Smooth muscle cell (in vitro differentiated cells): ENCODE measurements at regions not wholly inside any gene's neighbourhood (a gene's known extent, or its start where the extent isn't known, plus 50 kb on each side); places are given as distances from the start of the nearest gene placed in this dataset.

Source experiments
- DNase-seq: peaks from one replicate; lab custom pipeline; 2025; ENCODE audit not compliant: unreplicated experiment; lab: John Stamatoyannopoulos, UW
- H2AFZ ChIP-seq: fragments of 200-600 bp; sonication (generic); 2 replicates; pipeline ENCODE4 v1.6.0; 2016; ENCODE audit warnings: antibody characterized with exemption, low read depth, mild to moderate bottlenecking
- H3F3A ChIP-seq: fragments of 200-600 bp; sonication (generic); 2 replicates; pipeline ENCODE4 v1.6.0; 2017; ENCODE audit warnings: antibody characterized with exemption, low read depth
- H3K27ac ChIP-seq: fragments of 200-600 bp; sonication (generic); 2 replicates; pipeline ENCODE4 v1.5.1; 2016; ENCODE audit warnings: low read depth, mild to moderate bottlenecking
- H3K27me3 ChIP-seq: fragments of 200-600 bp; sonication (generic); 2 replicates; pipeline ENCODE4 v1.6.1; 2016; ENCODE audit warnings: low read depth, mild to moderate bottlenecking
- H3K36me3 ChIP-seq: fragments of 200-600 bp; sonication (generic); 2 replicates; pipeline ENCODE4 v1.5.1; 2016; ENCODE audit warnings: low read depth
- H3K4me1 ChIP-seq: fragments of 200-600 bp; sonication (generic); 2 replicates; pipeline ENCODE4 v1.5.1; 2016; ENCODE audit warnings: low read depth
- H3K4me2 ChIP-seq: fragments of 200-600 bp; sonication (generic); 2 replicates; pipeline ENCODE4 v1.6.0; 2016; ENCODE audit warnings: mild to moderate bottlenecking
- H3K4me3 ChIP-seq: fragments of 200-600 bp; sonication (generic); 2 replicates; pipeline ENCODE4 v1.5.1; 2016; ENCODE audit warnings: mild to moderate bottlenecking
- H3K79me2 ChIP-seq: fragments of 200-600 bp; sonication (generic); 2 replicates; pipeline ENCODE4 v1.6.0; 2016; ENCODE audit warnings: low read depth, mild to moderate bottlenecking
- H3K9ac ChIP-seq: fragments of 200-600 bp; sonication (generic); 2 replicates; pipeline ENCODE4 v1.6.0; 2016; ENCODE audit warnings: low read depth
- H3K9me3 ChIP-seq: fragments of 200-600 bp; sonication (generic); replicated peaks from 2 replicates; pipeline ENCODE4 v1.5.1; 2016; ENCODE audit warnings: low read depth
- H4K20me1 ChIP-seq: fragments of 200-600 bp; sonication (generic); 2 replicates; pipeline ENCODE4 v1.6.0; 2016; ENCODE audit warnings: low read depth
- CTCF ChIP-seq: fragments of 200-600 bp; sonication (generic); IDR thresholded peaks from 2 replicates; pipeline ENCODE4 v1.5.1; 2017; ENCODE audit warnings: borderline replicate concordance, mild to moderate bottlenecking, antibody characterized with exemption; ENCODE audit not compliant: insufficient read depth, poor library complexity, severe bottlenecking
- WGBS: methylation state at CpG from one replicate; pipeline ENCODE4 v1.1.7; 2016; ENCODE audit warnings: low lambda C conversion rate; 5-methylcytosine and 5-hydroxymethylcytosine counted together

- Histone ChIP-seq H3K27ac (no peak overlapping the region), H3K4me3 (no peak overlapping the region), H3K9ac (no peak overlapping the region), H3K4me1 (peaks cover 9% of the 10 kb centered on the region), H3K9me3 (no peaks in the 10 kb centered on the region), H3F3A (no peaks in the 10 kb centered on the region), H3K36me3 (no peaks in the 10 kb centered on the region), H3K4me2 (no peak overlapping the region), H4K20me1 (no peaks in the 10 kb centered on the region), H3K79me2 (no peaks in the 10 kb centered on the region), H2AFZ (no peak overlapping the region), H3K27me3 (no peaks in the 10 kb centered on the region)
- TF ChIP-seq CTCF = no peak
- no peak for DNase-seq
- 83% methylated on average over 5 of the region's 5 CpGs for WGBS
These were observed 60.0 kb upstream of the HMCN1 start for GRCh38 chr1:185674201-185674600.

GRCh38 chr1:185672719-185673360 is 61.4 kb upstream of the HMCN1 start:
- WGBS = 96% methylated on average over 3 of the region's 3 CpGs

GRCh38 chr1:185670187-185670627 is 64.0 kb upstream of the HMCN1 start:
- Histone ChIP-seq H2AFZ (peak overlapping the region; percentile 81), H3K27ac (no peak overlapping the region), H3K9me3 (no peaks in the 10 kb centered on the region), H3K4me1 (no peaks in the 10 kb centered on the region), H3K36me3 (no peaks in the 10 kb centered on the region), H4K20me1 (no peaks in the 10 kb centered on the region), H3K4me2 (peak overlapping the region; percentile 74), H3K79me2 (no peaks in the 10 kb centered on the region), H3K27me3 (no peaks in the 10 kb centered on the region), H3K9ac (no peak overlapping the region), H3F3A (no peaks in the 10 kb centered on the region), H3K4me3 (no peak overlapping the region)
- WGBS = 41% methylated on average over 6 of the region's 6 CpGs
- no peak for DNase-seq
- TF ChIP-seq CTCF = peak; percentile 68

More at GRCh38 chr1:185672719-185673360, 61.4 kb upstream of the HMCN1 start:
- no peaks in the 10 kb centered on the region for H3K36me3 ChIP-seq
- H3K27me3 ChIP-seq = no peaks in the 10 kb centered on the region
- no peaks in the 10 kb centered on the region for H3F3A ChIP-seq
- no peak overlapping the region for H3K4me2 ChIP-seq
- H4K20me1 ChIP-seq = no peaks in the 10 kb centered on the region
- H2AFZ ChIP-seq = no peak overlapping the region
- H3K9me3 ChIP-seq = no peaks in the 10 kb centered on the region
- no peak overlapping the region for H3K4me3 ChIP-seq
- DNase-seq = no peak
- no peak overlapping the region for H3K9ac ChIP-seq
- peaks cover 7% of the 10 kb centered on the region for H3K4me1 ChIP-seq
- no peak for TF ChIP-seq CTCF
- no peaks in the 10 kb centered on the region for H3K79me2 ChIP-seq
- no peak overlapping the region for H3K27ac ChIP-seq

- Histone ChIP-seq H3K36me3 (no peaks in the 10 kb centered on the region), H3F3A (no peaks in the 10 kb centered on the region), H3K4me2 (no peak overlapping the region), H3K9me3 (no peaks in the 10 kb centered on the region), H3K79me2 (no peaks in the 10 kb centered on the region), H4K20me1 (no peaks in the 10 kb centered on the region), H3K4me1 (no peaks in the 10 kb centered on the region), H3K4me3 (no peak overlapping the region), H3K9ac (no peak overlapping the region), H3K27me3 (no peaks in the 10 kb centered on the region), H3K27ac (no peak overlapping the region), H2AFZ (no peak overlapping the region)
- no peak for TF ChIP-seq CTCF
- no peak for DNase-seq
These were observed 66.2 kb upstream of the HMCN1 start for GRCh38 chr1:185668013-185668412.
